HG03045 (cell line): ENCODE measurements at regions not wholly inside any gene's neighbourhood (a gene's known extent, or its start where the extent isn't known, plus 50 kb on each side); places are given as distances from the start of the nearest gene placed in this dataset.

ENCODE experiments used
- ATAC-seq: cut with Tn5 transposase; IDR thresholded peaks from one replicate; pipeline ENCODE4 v1.9.1; 2021; ENCODE audit warnings: mild to moderate bottlenecking, moderate library complexity; ENCODE audit not compliant: unreplicated experiment

GRCh38 chr2:128781166-128781565 is 462.5 kb upstream of the HS6ST1 start:
- no peak for ATAC-seq

GRCh38 chr2:128781585-128782385 is 463.1 kb upstream of the HS6ST1 start:
- no peak for ATAC-seq

DNA sequence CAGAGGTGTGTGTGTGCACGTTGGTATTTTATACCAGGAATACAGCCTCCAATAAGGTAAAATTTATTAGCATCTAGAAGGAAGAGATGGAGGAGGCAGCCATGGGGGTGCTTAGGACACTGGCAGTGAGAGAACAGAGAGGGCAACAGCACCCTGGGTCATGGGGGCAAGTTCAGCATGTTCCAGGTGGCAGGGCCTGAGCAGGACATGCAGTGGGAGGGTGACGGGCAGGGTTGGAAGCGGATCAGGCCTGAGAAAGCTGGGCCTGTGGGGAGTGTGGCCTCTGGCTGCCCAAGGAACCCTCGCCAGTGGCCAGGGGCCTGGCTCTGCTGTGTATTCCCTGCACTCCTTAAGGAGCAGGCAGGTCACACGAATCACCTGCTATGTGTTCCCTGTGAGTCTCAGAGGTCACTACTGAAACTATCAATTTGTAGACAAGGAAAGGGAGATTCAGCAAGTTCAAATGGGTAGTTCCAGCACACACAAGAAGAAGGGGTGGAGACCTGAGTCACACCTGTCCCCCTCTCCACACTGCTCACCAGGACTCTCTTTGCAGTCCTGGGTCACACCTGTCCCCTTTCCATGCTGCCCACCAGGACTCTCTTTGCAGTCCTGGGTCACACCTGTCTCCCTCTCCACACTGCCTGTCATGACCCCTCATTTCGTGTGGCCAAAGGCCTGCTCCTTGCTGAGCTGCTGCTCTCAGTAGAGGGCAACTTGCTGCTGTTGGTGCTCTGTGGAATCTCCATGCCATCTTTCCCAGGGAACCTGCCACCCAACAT is 463.9 kb upstream of the HS6ST1 start:
- no peak for ATAC-seq

- no peak for ATAC-seq
Observed at GRCh38 chr2:128783193-128783671, 464.6 kb upstream of the HS6ST1 start.

DNA sequence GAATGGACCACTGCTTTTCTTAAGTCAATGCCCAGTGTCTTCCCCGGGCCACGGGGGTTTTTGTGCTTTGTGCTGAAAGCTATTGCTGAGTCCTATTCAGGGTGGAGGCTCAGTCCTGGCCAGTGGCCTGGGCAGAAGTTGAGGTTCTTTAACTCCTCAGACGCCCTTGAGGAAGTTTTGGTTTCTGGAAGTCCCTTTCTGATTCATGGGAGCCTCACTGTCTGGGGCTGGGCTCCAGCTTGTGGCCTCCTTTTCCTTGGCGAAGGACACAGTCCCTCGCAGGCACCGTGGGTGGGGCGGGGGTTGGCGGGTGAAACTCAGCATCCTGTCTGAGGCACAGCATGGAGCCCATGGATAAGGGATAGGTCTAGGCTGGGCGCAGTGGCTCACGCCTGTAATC is 465.2 kb upstream of the HS6ST1 start:
- ATAC-seq = no peak

- no peak for ATAC-seq
Observed at GRCh38 chr2:128784626-128785306, 466.1 kb upstream of the HS6ST1 start.

GRCh38 chr2:128786316-128786715 is 467.6 kb upstream of the HS6ST1 start:
- ATAC-seq = no peak

DNA sequence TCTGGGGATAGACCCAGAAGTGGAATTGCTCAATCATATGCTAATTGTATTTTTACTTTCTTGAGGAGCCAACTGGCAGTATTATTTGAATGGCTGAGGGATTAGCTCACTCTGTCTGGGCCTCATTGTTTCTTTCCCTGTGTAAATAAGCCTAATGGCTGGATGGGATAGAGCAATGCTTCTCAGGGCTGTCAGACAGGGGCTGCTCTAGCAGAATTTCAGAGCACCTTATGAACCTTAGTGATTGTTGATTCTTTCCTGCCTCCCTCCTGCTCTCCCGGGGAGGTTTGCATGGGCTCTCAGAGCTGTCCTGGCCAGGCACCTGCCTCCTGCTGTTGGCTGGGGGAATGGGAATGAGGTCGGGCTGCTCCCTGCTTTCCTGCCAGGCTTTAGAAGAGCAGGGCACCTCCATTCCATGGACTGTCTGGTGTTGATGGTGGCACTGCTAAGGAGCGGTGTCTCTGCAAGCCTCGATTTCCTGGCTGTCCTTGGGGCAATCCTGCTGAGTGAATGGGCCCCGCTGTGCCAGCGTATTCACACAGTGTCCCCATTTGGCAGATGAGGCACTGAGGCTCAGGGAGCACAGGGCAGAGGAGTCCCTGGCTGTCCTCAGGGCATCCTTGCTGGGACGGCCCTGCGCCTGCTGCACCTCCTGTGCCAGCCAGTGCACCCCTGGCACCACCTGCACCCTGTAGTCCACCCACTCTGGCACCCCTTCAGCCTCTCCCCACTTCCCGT is 468.2 kb upstream of the HS6ST1 start:
- ATAC-seq = no peak

- no peak for ATAC-seq
Observed at GRCh38 chr2:128787616-128788015, 468.9 kb upstream of the HS6ST1 start.

DNA sequence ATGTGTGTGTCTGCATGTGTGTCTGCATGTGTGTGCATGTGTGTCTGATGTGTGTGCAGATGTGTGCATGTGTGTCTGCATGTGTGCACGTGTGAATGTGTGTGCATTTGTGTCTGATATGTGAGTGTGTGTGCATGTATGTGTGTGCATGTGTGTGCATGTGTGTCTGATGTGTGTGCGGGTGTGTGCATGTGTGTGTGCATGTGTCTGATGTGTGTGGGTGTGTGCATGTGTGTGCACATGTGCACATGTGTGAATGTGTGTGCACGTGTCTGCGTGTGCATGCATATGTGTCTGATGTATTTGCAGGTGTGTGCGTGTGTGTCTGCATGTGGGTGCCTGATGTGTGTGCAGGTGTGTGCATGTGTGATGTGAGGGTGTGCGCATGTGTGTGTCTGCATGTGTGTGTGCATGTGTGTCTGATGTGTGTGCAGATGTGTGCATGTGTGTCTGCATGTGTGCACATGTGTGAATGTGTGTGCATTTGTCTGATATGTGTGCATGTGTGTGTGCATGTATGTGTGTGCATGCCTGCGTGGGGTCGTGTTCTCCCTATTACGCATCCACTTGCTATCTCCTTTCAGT is 470.1 kb upstream of the HS6ST1 start:
- ATAC-seq = no peak

DNA sequence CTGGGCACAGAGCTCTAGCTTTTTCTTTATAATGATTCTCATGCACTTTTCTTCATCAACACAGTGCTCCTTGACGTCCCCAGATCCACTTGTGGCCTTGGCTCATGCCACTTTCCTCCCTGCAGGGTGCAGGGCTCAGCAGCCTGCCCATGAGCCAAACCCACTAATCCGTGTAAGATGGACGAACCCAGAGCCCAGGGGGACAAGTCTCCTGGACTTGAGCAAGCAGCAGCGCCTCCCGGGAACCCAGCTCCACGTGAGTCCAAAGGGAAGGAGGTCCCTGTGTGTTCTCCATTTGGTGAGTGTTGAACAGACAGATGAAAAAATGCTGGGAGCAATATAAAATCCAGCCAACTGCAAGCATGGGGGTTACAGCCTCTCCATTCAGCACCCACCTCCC is 470.6 kb upstream of the HS6ST1 start:
- ATAC-seq = no peak

- no peak for ATAC-seq
Observed at GRCh38 chr2:128789776-128790455, 471.2 kb upstream of the HS6ST1 start.

- no peak for ATAC-seq
Observed at GRCh38 chr2:128790541-128791001, 471.9 kb upstream of the HS6ST1 start.

DNA sequence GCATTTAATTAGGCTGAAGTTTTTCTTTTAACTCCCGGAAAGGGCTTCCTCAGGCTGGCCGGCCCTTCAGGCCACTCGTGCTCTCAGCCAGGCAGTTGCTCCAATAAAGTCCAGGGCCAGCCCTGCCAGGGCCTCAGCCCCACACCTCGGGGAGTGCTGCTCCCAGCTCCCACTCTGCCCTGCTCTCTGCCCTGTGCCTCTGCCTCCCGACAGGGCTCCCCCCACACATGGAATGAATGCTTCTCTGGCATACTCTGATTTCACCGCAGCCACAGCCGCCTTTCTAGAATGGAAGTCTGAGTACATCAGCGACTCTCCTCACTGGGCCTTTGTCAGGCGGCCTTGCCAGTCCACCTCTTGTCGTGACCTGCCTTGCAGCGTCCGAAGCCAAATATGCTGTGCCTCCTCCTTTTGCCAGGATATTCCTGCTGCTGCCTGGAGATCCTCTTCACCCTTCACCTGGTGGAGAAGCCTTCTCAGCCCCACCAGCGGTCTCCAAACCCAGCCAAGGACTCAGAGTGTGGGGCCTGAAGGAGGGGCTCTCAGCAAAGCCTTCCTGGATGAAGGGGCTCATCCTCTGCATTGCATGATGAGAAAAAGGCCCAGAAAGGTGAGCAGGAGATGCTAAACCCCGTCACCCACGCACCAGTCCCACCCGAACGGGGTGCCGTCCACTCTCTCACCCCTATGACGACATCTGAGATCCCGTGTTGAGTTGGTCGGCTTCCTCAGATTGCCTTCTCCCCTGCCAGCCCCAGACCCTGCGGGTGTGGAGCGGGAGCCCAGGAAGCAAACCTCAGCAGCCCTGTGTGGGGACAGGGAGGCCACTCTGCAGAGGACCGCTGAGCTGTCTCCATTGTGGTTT is 472.7 kb upstream of the HS6ST1 start:
- no peak for ATAC-seq

DNA sequence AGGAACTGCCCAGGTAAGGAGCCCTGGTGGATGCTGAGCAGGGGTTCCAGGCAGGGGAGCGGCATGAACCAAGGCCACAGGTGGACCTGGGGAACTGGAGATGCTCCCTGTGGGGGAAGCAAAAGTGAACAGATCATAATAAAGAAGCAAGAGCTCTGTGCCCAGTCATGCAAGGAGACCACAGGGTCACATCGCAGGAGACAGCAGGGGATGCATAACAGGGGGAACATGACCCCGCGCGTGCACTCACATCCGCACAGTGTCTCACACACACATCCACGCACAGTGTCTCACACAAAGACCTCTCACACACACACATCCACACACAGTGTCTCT is 473.3 kb upstream of the HS6ST1 start:
- no peak for ATAC-seq

DNA sequence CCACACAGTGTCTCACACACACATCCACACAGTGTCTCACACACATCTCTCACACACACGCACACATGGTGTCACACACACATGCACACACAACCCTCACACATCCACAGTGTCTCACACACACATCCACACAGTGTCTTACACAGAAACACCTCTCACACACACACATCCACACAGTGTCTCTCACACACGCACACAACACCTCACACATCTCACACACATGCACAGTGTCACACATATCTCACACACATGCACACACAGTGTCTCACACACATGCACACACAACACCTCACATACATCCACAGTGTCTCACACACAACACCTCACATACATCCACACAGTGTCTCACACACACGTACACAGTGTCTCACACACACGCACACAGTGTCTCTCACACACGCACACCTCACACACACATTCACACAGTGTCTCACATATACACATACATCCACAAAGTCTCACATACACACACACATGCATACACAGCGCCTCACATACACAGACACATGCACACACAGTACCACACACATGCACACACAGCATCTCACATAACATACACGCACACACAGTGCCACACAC is 473.9 kb upstream of the HS6ST1 start:
- no peak for ATAC-seq

GRCh38 chr2:128793404-128793803 is 474.7 kb upstream of the HS6ST1 start:
- ATAC-seq = no peak

- ATAC-seq = no peak
Observed at GRCh38 chr2:128794285-128794684, 475.6 kb upstream of the HS6ST1 start.

DNA sequence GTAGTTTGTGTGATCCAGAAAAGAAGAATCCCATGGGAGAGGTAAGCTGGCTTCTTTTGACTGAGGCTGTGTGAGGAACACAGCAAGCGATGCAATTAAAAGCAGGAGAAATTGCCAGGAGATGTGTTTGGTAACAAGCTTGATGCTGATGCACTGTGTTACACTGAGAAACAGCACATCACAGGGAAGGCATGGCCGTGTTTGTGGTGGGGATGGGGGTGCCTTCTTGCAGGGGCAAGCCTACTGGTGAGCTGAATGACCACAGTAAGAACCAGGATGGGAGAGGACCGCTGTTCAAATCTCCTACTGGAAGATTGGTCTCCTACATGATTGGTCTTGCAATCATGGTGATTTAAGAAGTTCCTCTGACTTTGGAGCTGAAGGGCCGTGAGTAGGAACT is 477.7 kb upstream of the HS6ST1 start:
- ATAC-seq = no peak
